GM21447 (cell line): ENCODE measurements at regions not wholly inside any gene's neighbourhood (a gene's known extent, or its start where the extent isn't known, plus 50 kb on each side); places are given as distances from the start of the nearest gene placed in this dataset.
"Not testable (repeated sequence)": the region's sequence is repeated elsewhere in the genome, so short reads cannot be mapped to it uniquely, and the experiment has no call there.

Experiments used
- ATAC-seq: cut with Tn5 transposase; IDR thresholded peaks from one replicate; pipeline ENCODE4 v1.9.1; 2021; ENCODE audit not compliant: unreplicated experiment

DNA sequence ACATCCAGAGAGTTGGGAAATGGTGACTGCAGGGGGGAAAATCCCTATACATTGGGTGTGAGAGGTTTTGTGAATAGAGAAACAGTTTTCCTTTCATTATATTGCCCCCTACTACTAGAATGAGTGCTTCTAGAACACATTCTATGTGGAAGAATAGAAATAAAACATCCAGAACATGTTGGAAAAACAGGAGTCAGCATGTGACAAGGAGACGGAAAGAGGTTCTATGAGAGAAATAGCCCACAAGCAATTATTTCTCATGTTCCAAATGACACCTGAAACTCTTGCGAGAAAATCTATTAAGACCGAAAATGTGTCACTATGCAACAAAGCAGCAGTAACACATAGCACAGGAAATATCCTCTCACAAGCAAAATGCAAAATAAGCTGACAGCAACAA, 202.7 kb upstream of the SPOPL start:
- peak; percentile 68 for ATAC-seq

DNA sequence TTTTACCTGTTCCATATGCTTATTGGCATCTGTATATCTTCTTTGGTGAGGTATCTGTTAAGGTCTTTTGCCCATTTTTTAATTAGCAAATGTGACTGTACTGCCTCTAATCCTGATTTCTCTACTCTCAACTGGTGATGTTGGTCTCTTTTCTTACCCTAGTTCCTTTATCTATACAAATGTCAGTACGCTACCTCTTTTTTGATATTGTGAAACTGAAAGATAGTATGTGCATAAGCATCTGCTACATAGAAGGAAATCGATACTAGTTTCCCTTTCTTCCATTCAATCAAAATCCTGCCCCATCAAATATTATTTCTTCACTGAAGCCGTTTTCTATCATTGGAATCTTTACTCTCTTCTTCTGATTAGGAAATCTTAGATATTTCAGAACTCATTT, 194.9 kb upstream of the SPOPL start:
- no peak for ATAC-seq

- no peak for ATAC-seq
These were observed 194.5 kb upstream of the SPOPL start for GRCh38 chr2:138307099-138307498.

- ATAC-seq = no peak
These were observed 191.8 kb upstream of the SPOPL start for GRCh38 chr2:138309760-138310159.

DNA sequence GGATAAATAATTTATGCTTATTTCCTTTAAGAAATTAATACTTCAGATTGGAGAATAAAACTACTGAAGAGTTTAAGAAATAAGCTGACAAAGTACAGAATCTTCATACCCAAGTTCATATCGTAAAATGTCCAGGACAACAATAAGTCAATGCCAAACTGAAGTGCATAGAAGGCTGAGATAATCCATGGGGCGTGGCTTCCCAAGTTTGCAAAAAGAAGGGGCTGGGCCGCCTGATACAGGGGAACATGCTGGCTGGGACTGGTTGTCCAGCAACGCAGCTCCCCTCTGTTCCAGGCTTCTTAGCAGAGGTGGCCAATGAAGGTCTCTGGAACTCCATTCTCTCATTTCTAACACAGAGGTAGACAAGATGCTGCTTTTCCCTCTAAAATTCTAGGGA, 189.5 kb upstream of the SPOPL start:
- ATAC-seq = no peak

GRCh38 chr2:138315619-138316018, 186.0 kb upstream of the SPOPL start:
- not testable (repeated sequence) for ATAC-seq

- no peak for ATAC-seq
These were observed 182.0 kb upstream of the SPOPL start for GRCh38 chr2:138319616-138320015.

DNA sequence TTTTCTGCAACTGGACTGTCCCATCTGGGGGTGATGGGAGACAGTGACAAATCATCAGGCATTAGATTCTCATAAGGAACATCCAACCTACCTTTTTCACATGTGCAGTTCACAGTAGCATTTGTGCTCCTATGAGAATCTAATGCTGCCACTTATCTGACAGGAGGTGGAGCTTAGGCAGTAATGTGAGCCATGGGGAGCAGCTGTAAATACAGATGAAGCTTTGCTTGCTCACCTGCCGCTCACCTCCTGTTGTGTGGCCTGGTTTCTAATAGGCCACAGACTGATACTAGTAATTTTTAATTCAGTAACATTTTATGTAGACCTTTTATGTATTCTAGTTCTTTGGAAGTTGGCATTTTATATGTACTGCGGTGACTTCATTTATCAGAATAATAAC, 180.1 kb upstream of the SPOPL start:
- ATAC-seq = no peak

GRCh38 chr2:138323382-138324067, 178.0 kb upstream of the SPOPL start:
- no peak for ATAC-seq

DNA sequence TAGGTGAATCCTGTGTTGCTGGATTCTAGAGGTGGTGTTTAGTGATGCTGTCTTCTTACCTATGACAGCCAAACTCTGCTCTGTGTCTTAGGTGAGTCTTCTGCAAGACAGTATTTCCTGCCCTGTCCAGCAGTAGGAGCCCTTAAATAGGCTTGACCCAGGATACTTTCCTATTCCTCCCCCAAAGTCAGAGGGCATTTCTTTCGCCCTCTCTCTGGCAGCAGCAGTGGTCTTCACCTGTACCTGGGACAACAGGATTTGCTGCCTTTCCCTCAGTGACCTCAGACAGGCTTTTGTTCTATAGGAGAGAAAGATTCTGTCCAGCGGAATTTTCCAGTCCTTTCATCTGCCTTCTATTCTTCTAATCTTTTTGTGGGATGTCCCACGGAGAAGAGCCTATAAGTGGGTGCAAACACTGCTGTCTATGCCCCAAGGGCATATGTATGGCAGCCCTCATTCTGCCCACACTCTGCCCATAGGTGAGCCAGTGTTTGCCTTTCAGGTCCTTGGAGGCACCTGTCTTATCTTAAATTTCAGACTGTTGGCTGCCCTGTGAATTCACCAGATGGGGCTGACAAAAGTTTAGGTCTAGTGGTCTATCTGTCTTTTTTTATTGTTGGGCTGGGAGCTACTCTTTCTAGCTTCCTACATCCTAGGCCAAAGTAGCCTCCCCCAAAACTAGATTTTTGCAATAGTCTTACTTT, 177.3 kb upstream of the SPOPL start:
- no peak for ATAC-seq

- ATAC-seq = no peak
These were observed 173.6 kb upstream of the SPOPL start for GRCh38 chr2:138327967-138328366.

DNA sequence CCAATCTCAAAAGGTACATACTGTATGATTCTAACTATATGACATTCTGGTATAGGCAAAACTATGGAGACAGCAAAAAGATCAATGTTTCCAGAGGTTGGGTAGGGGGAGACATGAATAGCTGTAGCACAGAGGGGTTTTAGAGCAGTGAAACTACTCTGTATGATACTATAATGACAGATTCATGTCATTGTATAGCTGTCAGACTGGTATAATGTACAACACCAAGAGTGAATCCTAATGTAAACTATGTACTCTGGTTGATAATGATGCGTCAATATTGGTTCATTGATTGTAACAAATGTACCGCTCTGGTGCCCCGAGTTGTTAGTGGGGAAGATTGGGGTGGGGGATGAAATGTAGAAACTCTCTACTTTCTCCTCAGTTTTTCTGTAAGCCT, 172.4 kb upstream of the SPOPL start:
- ATAC-seq = no peak

- no peak for ATAC-seq
These were observed 172.0 kb upstream of the SPOPL start for GRCh38 chr2:138329591-138329990.

DNA sequence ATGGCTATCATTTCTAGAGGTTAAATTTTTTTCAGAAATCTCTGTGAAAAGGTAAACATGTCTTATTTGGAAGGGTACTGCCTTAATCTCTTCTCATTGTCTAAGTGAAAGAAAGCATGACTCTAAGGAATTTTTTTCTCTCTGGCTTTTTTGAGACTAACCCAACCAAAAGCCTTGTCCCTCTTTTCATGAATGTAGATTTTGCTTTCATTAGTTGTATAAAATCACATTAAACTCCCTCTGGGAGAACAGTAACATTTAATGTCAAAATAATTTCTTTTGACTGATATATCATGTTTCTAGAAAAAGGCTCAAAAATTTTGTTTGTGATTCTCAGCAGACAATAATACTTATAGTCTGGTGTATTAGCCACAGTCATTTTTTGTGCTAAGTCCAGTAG, 168.4 kb upstream of the SPOPL start:
- ATAC-seq = no peak

DNA sequence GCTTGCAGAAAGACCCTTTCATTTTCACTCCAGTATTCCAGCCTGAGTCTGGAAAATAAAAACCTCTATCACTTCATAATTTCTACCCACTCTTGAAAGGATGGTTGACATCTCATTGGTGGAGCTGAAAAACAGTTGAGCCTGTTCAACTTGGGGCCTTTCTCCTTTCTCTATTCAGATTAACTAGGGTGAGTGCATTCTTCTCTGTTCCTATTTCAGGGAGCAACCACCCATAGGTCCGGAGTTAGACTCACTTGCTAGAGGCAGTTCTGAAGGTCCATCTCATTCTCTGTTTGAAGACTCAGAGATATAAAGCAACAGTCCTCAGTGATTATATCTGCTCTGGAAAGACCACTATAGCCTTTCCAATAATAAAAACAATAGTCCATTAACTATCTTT, 167.9 kb upstream of the SPOPL start:
- no peak for ATAC-seq

- no peak for ATAC-seq
These were observed 167.2 kb upstream of the SPOPL start for GRCh38 chr2:138334323-138334722.

DNA sequence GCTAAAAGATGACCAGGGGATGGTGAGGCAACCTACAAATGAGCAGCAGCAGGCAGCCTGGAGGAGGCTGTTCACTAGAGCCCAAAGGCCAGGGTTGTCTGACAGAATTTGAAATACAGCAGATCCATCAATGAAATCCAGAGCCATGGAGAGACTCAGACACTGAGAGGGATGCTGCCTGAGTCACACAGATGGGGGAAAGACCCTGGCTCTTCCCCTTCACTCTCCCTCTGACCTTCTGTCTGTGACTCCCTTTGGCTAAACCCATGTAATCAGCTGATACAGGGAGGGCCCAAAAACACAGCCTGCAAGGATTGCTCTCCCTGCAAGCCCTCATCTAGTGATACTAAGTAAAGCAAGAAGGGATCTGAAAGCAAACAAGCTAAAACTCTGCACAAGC, 166.5 kb upstream of the SPOPL start:
- no peak for ATAC-seq

- ATAC-seq = no peak
These were observed 165.4 kb upstream of the SPOPL start for GRCh38 chr2:138336146-138336545.

- ATAC-seq = no peak
These were observed 146.3 kb upstream of the SPOPL start for GRCh38 chr2:138355244-138355643.

GRCh38 chr2:138356178-138356577, 145.4 kb upstream of the SPOPL start:
- ATAC-seq = no peak

GRCh38 chr2:138359532-138359931, 142.0 kb upstream of the SPOPL start:
- no peak for ATAC-seq

GRCh38 chr2:138364554-138365162, 136.9 kb upstream of the SPOPL start:
- ATAC-seq = no peak
